ENCODE measurements at regions not wholly inside any gene's neighbourhood (a gene's known extent, or its start where the extent isn't known, plus 50 kb on each side); places are given as distances from the start of the nearest gene placed in this dataset.

DNA sequence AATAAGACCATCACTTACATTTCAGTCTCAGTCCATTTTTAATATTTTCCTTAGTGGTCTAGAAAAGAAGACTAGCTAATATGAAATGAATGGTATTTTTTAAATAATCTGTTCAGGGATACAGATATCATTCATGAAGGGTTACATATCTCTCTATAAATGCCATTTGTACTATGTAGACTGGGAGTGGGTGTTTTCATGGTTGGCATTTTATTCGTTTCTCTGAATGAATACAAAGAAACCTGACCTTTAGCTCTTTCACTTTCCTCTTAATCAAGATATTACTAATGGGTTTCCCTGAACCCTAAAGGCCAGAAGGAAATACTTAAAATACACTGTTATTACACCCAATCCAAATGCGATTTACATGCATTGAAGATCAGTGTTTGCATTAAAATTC lies 788.9 kb downstream of the TBC1D32 start:
- H3K4me3 ChIP-seq = no peak overlapping the region
- H3K27me3 ChIP-seq (ENCODE audit: control insufficient read depth in 2 of 2, insufficient read depth in 2 of 2, low read length in 2 of 2) = no peaks in the 10 kb centered on the region
- POLR2A ChIA-PET = no interaction called here
- no peaks in the 10 kb centered on the region for H3K9me1 ChIP-seq (ENCODE audit: control insufficient read depth, insufficient read depth, low read length)
- no peak for FAIRE-seq
- intact Hi-C loops (cut with micrococcal nuclease) = no loop called here
- H3K9me3 ChIP-seq (replicated peaks; ENCODE audit: control insufficient read depth, insufficient read depth, low read depth, low read length) = no peaks in the 10 kb centered on the region
- H4K20me1 ChIP-seq (replicated peaks; ENCODE audit: control insufficient read depth, insufficient read depth, low read length) = no peaks in the 10 kb centered on the region
- no peaks in the 10 kb centered on the region for H3K79me2 ChIP-seq (ENCODE audit: control insufficient read depth, insufficient read depth, low read length)
- no peaks in the 10 kb centered on the region for H3K4me1 ChIP-seq (replicated peaks in 1 of 2; ENCODE audit: control insufficient read depth in 2 of 2, insufficient read depth in 2 of 2, low read length in 2 of 2)
- H3K36me3 ChIP-seq (ENCODE audit: control insufficient read depth, insufficient read depth, low read length) = no peaks in the 10 kb centered on the region
- TF ChIP-seq RBBP5 (IDR thresholded peaks at IDR 0.05; ENCODE audit: borderline replicate concordance, insufficient read depth, low read length, poor library complexity, severe bottlenecking) (no peak), SAFB2 (IDR thresholded peaks at IDR 0.05; ENCODE audit: borderline replicate concordance, low read depth, low read length, severe bottlenecking) (no peak), DDX20 (tag; IDR thresholded peaks at IDR 0.05; ENCODE audit: low read depth) (no peak), ZNF253 (CRISPR knock-in tag; conservative IDR thresholded peaks at IDR 0.05) (no peak), ZNF212 (CRISPR knock-in tag; IDR thresholded peaks at IDR 0.05) (no peak), MEIS2 (IDR thresholded peaks at IDR 0.05; ENCODE audit: partially characterized antibody) (no peak), ZNF589 (CRISPR knock-in tag; IDR thresholded peaks at IDR 0.05; ENCODE audit: low read depth) (no peak), ZNF644 (tag; IDR thresholded peaks at IDR 0.05; ENCODE audit: low read depth) (no peak), NELFE (IDR thresholded peaks at IDR 0.05; ENCODE audit: insufficient read depth, insufficient read length) (no peak), MAFG (tag; conservative IDR thresholded peaks at IDR 0.05) (no peak), CEBPG (CRISPR knock-in tag; IDR thresholded peaks at IDR 0.05) (no peak), CEBPG (tag; conservative IDR thresholded peaks at IDR 0.05 in 1 of 2, IDR thresholded peaks at IDR 0.05 in 1 of 2) (no peak), MAFF (IDR thresholded peaks at IDR 0.05; ENCODE audit: low read length) (no peak)
- DNase-seq (ENCODE audit: extremely low read depth in 1 of 4, low spot score in 3 of 4) = no peak
- no peak overlapping the region for H3K4me2 ChIP-seq (ENCODE audit: insufficient read depth, low read length)
- no peak overlapping the region for H3K27ac ChIP-seq (ENCODE audit: extremely low read depth, low read depth, low read length)
- CTCF ChIA-PET (ENCODE audit: low intra/inter-chr PET ratio) = no interaction called here
- no peak for ATAC-seq
- no peak overlapping the region for H3K9ac ChIP-seq (ENCODE audit: insufficient read depth in 1 of 2, low read depth in 2 of 2, low read length in 2 of 2)
- no peak overlapping the region for H2AFZ ChIP-seq (ENCODE audit: low read depth, low read length)
- no TSS peak for BruUV-seq (replicated peaks)
- in situ Hi-C loops (cut with MboI) = no loop called here
- 0% methylated on average over 2 of the region's 2 CpGs for WGBS (ENCODE audit: insufficient coverage, low coverage, missing lambda C conversion rate)
